ENCODE measurements at regions not wholly inside any gene's neighbourhood (a gene's known extent, or its start where the extent isn't known, plus 50 kb on each side); places are given as distances from the start of the nearest gene placed in this dataset.

DNA sequence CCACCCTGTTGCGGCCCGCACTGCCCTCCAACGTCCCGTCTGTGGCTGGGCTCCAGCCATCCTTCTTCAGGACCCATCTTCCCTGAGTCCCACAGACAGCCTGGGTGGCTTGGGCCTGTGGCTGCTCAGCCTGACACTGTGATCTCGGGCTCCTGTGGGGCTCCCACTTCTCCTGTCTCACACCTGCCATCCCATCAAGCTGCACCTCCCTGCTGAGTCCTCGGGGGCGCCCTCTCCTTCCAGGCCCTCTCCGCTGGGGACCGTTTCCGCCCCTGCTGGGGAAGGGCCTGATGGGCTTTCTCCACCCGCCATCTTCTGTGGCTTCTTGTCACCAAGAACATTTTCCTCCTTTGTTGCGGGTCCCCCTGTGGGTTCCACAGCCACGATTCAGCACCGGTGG is 173.8 kb upstream of the PPP2R2D start:
- TF ChIP-seq, protein P1, sequence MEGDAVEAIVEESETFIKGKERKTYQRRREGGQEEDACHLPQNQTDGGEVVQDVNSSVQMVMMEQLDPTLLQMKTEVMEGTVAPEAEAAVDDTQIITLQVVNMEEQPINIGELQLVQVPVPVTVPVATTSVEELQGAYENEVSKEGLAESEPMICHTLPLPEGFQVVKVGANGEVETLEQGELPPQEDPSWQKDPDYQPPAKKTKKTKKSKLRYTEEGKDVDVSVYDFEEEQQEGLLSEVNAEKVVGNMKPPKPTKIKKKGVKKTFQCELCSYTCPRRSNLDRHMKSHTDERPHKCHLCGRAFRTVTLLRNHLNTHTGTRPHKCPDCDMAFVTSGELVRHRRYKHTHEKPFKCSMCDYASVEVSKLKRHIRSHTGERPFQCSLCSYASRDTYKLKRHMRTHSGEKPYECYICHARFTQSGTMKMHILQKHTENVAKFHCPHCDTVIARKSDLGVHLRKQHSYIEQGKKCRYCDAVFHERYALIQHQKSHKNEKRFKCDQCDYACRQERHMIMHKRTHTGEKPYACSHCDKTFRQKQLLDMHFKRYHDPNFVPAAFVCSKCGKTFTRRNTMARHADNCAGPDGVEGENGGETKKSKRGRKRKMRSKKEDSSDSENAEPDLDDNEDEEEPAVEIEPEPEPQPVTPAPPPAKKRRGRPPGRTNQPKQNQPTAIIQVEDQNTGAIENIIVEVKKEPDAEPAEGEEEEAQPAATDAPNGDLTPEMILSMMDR (IDR thresholded peaks at IDR 0.05): no peak
- TF ChIP-seq POLR2A (IDR thresholded peaks at IDR 0.05) (no peak), POLR2AphosphoS5 (IDR thresholded peaks at IDR 0.05) (no peak), EP300 (IDR thresholded peaks at IDR 0.05) (no peak)

Measured in suprapubic skin (tissue), 4 donors.